ENCODE measurements at regions not wholly inside any gene's neighbourhood (a gene's known extent, or its start where the extent isn't known, plus 50 kb on each side); places are given as distances from the start of the nearest gene placed in this dataset.

- no peak for TF ChIP-seq CTCF (IDR thresholded peaks at IDR 0.05; ENCODE audit: insufficient read depth, low read length)
- TF ChIP-seq POLR2AphosphoS5 (IDR thresholded peaks at IDR 0.05; ENCODE audit: low read depth) = no peak
- TF ChIP-seq REST (IDR thresholded peaks at IDR 0.05; ENCODE audit: insufficient replicate concordance, low read depth) = no peak
Observed at GRCh38 chr4:181967401-181967800, 275.8 kb upstream of the TENM3 start.

All from HL-60 (cell line).